ENCODE measurements at regions not wholly inside any gene's neighbourhood (a gene's known extent, or its start where the extent isn't known, plus 50 kb on each side); places are given as distances from the start of the nearest gene placed in this dataset.

- no peaks in the 10 kb centered on the region for H3K9me3 ChIP-seq (ENCODE audit: control insufficient read depth in 2 of 3, insufficient read depth in 1 of 3, low read length in 3 of 3)
- no peak for DNase-seq
- H3K27ac ChIP-seq (ENCODE audit: low read depth in 2 of 2, low read length in 2 of 2), result no peak overlapping the region
- no peaks in the 10 kb centered on the region for H3K27me3 ChIP-seq (ENCODE audit: control insufficient read depth, insufficient read depth, low read length)
- intact Hi-C loops (cut with DNase I), result no loop called here
- no peak overlapping the region for H3K9ac ChIP-seq (ENCODE audit: low read length in 3 of 3)
- H3K36me3 ChIP-seq (ENCODE audit: control insufficient read depth in 2 of 3, insufficient read depth in 3 of 3, low read length in 3 of 3), result no peaks in the 10 kb centered on the region
- FAIRE-seq, result no peak
- no peak for TF ChIP-seq CTCF (IDR thresholded peaks at IDR 0.05; ENCODE audit: borderline replicate concordance, extremely low read depth, insufficient read depth)
- no peaks in the 10 kb centered on the region for H3K4me1 ChIP-seq (ENCODE audit: control insufficient read depth in 2 of 3, insufficient read depth in 2 of 3, low read depth in 1 of 3, low read length in 3 of 3)
- H3K4me3 ChIP-seq (ENCODE audit: low read length in 3 of 3), result no peak overlapping the region
These were observed 452.0 kb downstream of the PRKD1 start for GRCh38 chr14:29475641-29476040.

GRCh38 chr14:29486132-29486531 lies 441.5 kb downstream of the PRKD1 start:
- H3K36me3 ChIP-seq (ENCODE audit: control insufficient read depth in 2 of 3, insufficient read depth in 3 of 3, low read length in 3 of 3), result no peaks in the 10 kb centered on the region
- intact Hi-C loops (cut with DNase I), result no loop called here
- H3K9me3 ChIP-seq (ENCODE audit: control insufficient read depth in 2 of 3, insufficient read depth in 1 of 3, low read length in 3 of 3), result no peaks in the 10 kb centered on the region
- no peaks in the 10 kb centered on the region for H3K4me1 ChIP-seq (ENCODE audit: control insufficient read depth in 2 of 3, insufficient read depth in 2 of 3, low read depth in 1 of 3, low read length in 3 of 3)
- H3K27ac ChIP-seq (ENCODE audit: low read depth in 2 of 2, low read length in 2 of 2), result no peak overlapping the region
- no peak for TF ChIP-seq CTCF (IDR thresholded peaks at IDR 0.05; ENCODE audit: borderline replicate concordance, extremely low read depth, insufficient read depth)
- DNase-seq (no peak), FAIRE-seq (no peak)
- H3K27me3 ChIP-seq (ENCODE audit: control insufficient read depth, insufficient read depth, low read length), result no peaks in the 10 kb centered on the region
- H3K9ac ChIP-seq (ENCODE audit: low read length in 3 of 3), result no peak overlapping the region
- no peak overlapping the region for H3K4me3 ChIP-seq (ENCODE audit: low read length in 3 of 3)

GRCh38 chr14:29489911-29490425 lies 437.7 kb downstream of the PRKD1 start:
- DNase-seq (no peak), FAIRE-seq (no peak)
- intact Hi-C loops (cut with DNase I), result no loop called here
- no peaks in the 10 kb centered on the region for H3K4me1 ChIP-seq (ENCODE audit: control insufficient read depth in 2 of 3, insufficient read depth in 2 of 3, low read depth in 1 of 3, low read length in 3 of 3)
- H3K4me3 ChIP-seq (ENCODE audit: low read length in 3 of 3), result no peak overlapping the region
- H3K27me3 ChIP-seq (ENCODE audit: control insufficient read depth, insufficient read depth, low read length), result no peaks in the 10 kb centered on the region
- no peak overlapping the region for H3K27ac ChIP-seq (ENCODE audit: low read depth in 2 of 2, low read length in 2 of 2)
- no peaks in the 10 kb centered on the region for H3K9me3 ChIP-seq (ENCODE audit: control insufficient read depth in 2 of 3, insufficient read depth in 1 of 3, low read length in 3 of 3)
- no peak overlapping the region for H3K9ac ChIP-seq (ENCODE audit: low read length in 3 of 3)
- H3K36me3 ChIP-seq (ENCODE audit: control insufficient read depth in 2 of 3, insufficient read depth in 3 of 3, low read length in 3 of 3), result no peaks in the 10 kb centered on the region
- no peak for TF ChIP-seq CTCF (IDR thresholded peaks at IDR 0.05; ENCODE audit: borderline replicate concordance, extremely low read depth, insufficient read depth)

GRCh38 chr14:29493849-29494248 lies 433.8 kb downstream of the PRKD1 start:
- intact Hi-C loops (cut with DNase I), result no loop called here
- FAIRE-seq (no peak), DNase-seq (no peak)
- Histone ChIP-seq H3K4me3 (ENCODE audit: low read length in 3 of 3) (no peak overlapping the region), H3K4me1 (ENCODE audit: control insufficient read depth in 2 of 3, insufficient read depth in 2 of 3, low read depth in 1 of 3, low read length in 3 of 3) (no peaks in the 10 kb centered on the region), H3K9me3 (ENCODE audit: control insufficient read depth in 2 of 3, insufficient read depth in 1 of 3, low read length in 3 of 3) (no peaks in the 10 kb centered on the region), H3K27ac (ENCODE audit: low read depth in 2 of 2, low read length in 2 of 2) (no peak overlapping the region), H3K27me3 (ENCODE audit: control insufficient read depth, insufficient read depth, low read length) (no peaks in the 10 kb centered on the region), H3K9ac (ENCODE audit: low read length in 3 of 3) (no peak overlapping the region), H3K36me3 (ENCODE audit: control insufficient read depth in 2 of 3, insufficient read depth in 3 of 3, low read length in 3 of 3) (no peaks in the 10 kb centered on the region)
- no peak for TF ChIP-seq CTCF (IDR thresholded peaks at IDR 0.05; ENCODE audit: borderline replicate concordance, extremely low read depth, insufficient read depth)
